Omental fat pad (tissue), 3 donors: ENCODE measurements at regions not wholly inside any gene's neighbourhood (a gene's known extent, or its start where the extent isn't known, plus 50 kb on each side); places are given as distances from the start of the nearest gene placed in this dataset.

Experiments used
- ATAC-seq: fragments of 150-250 bp; one replicate; pipeline ENCODE4 v1.9.1; 2016; ENCODE audit warnings: mild to moderate bottlenecking, moderate library complexity; ENCODE audit not compliant: low FRiP score
- DNase-seq: peaks from one replicate; pipeline ENCODE4 v3.0.0-alpha.2; 2019; ENCODE audit warnings: low spot score
- TF ChIP-seq, protein P1 (sequence below), 3 donors: fragments of 450-650 bp; IDR thresholded peaks; one replicate each; pipeline ENCODE4 v1.5.1; 2016 to 2017; ENCODE audit warnings: antibody characterized with exemption in 3 of 3, mild to moderate bottlenecking in 3 of 3, moderate library complexity in 2 of 3

DNA sequence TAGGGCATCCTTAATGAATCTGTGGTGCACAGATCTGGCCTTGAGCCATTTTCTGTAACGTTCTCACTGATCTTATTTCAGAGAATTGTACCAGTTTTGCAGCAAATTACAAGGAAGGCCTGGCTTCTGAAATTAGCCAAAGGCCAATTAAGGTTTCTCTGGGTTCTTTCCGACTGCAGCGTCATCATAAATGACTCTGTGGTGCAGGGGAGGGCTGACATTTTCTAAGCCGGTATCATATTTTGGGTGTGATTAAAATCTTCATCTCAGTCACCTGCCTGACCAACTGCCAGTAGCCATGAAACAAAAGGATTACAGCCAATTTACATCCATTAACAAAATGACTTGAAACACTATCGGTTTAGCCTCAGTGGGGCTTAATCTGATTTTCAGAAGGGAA is 363.7 kb downstream of the ADRA2A start:
- ATAC-seq: no peak
- no peak for DNase-seq
- TF ChIP-seq, protein P1, sequence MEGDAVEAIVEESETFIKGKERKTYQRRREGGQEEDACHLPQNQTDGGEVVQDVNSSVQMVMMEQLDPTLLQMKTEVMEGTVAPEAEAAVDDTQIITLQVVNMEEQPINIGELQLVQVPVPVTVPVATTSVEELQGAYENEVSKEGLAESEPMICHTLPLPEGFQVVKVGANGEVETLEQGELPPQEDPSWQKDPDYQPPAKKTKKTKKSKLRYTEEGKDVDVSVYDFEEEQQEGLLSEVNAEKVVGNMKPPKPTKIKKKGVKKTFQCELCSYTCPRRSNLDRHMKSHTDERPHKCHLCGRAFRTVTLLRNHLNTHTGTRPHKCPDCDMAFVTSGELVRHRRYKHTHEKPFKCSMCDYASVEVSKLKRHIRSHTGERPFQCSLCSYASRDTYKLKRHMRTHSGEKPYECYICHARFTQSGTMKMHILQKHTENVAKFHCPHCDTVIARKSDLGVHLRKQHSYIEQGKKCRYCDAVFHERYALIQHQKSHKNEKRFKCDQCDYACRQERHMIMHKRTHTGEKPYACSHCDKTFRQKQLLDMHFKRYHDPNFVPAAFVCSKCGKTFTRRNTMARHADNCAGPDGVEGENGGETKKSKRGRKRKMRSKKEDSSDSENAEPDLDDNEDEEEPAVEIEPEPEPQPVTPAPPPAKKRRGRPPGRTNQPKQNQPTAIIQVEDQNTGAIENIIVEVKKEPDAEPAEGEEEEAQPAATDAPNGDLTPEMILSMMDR (IDR thresholded peaks at IDR 0.05): no peak

DNA sequence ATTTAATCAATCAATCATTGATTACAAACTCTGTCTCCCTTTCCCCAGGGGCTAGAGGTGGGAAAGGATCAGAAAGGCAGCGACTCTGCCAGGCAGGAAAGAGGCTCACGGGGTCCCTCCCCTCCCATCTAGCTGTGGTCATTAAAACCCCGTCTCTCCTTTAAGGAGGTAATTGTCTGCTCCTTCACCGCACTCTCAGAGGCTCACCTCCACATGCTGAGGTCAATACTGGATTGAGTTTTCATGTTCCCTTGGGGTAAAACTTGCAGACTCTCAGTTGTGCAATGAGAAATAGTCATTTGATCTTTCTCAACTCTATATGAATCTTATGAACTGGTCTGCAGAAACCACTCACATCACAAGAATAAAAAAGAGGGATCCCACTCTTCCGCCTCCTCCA is 368.8 kb downstream of the ADRA2A start:
- TF ChIP-seq, protein P1 (IDR thresholded peaks at IDR 0.05): no peak

DNA sequence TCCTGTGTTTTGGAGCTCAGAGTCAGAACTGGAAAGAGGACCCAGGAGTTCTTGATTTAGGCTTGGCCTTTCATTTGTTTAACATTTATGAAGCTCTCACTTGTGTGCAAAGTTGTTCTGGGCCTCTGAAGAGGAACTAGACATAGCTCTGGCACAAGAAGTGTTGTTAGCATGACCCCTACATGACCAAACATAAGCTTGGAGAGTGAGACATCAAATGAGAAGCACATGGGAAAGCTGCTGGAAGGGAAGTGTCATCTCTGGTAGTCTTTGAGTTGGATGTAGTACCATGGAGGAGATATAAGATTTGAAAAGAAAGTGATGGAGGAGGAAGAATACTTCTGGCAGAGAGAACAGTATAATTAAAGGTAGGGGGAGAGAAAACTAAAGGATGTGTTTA is 370.1 kb downstream of the ADRA2A start:
- TF ChIP-seq, protein P1 (IDR thresholded peaks at IDR 0.05): no peak
- no peak for ATAC-seq
- no peak for DNase-seq

More for the DNA sequence above, 368.8 kb downstream of the ADRA2A start:
- DNase-seq (no peak), ATAC-seq (no peak)

DNA sequence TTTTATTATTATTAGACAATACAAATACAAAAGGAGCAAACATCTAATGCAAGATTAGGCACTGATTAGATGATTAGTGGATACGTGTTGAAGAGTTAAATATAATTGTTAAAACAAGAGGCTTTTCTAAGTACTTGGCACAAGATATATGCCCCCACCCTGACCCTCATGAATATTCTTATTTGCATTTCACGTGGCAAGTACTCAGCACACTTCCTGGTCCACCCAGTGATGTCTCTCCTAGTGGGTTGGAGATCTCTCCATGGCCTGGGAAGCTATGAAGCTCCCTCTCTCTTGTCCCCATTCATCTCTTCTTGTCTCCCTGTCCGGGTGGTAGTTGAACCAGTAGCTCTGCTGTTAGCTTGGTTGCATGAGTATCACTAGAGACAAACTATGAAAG is 375.3 kb downstream of the ADRA2A start:
- TF ChIP-seq, protein P1 (IDR thresholded peaks at IDR 0.05): no peak
- DNase-seq (no peak), ATAC-seq (no peak)

DNA sequence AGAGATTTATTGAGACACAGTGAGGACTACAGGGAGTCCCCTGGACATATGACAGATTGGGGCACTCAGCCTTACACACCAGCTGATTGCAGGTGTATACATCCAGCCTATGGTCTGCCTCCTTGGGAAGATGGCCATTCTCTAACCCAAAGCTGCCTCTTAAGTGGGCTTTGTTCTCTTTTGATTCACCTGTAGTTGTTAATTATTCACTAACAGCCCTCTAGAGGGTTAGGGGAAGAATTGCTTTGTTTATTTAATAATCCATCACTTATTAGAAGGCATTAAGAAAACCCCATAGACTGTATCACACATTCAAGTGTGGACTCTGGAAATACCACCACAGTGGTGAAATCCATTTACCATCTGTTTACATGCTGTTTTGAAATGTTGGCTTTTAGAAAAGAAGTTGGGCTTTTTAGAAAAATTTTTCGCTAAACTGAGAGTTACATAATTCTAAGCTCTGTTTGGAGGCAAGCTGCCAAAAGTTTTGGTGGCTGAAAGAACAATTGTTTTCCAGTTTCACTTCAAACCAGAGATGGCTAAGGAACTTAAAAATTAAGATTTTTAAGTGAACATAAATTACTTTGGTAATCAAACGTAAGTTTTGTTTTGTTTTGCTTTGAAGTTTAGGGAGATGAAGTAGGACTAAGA is 379.1 kb downstream of the ADRA2A start:
- ATAC-seq (no peak), DNase-seq (no peak)
- TF ChIP-seq, protein P1 (IDR thresholded peaks at IDR 0.05): no peak

DNA sequence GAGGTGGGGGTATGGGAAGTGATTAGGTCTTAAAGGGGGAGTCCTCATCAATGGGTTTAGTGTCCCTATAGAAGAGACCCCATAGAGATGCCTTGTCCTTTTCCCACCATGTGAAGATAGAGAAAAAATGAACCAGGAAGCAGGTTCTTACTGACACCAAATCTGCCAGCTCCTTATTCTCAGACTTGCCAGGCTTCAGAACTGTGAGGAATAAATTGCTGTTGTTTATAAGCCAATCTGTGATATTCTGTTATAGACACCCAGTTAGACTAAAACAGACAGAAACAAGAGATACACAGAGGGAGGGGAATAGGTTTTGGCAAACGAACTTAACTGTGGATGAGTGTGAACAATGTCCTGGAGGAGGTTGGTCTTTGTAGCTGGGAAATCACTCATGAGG is 381.4 kb downstream of the ADRA2A start:
- TF ChIP-seq, protein P1 (IDR thresholded peaks at IDR 0.05): no peak
- DNase-seq (no peak), ATAC-seq (no peak)

DNA sequence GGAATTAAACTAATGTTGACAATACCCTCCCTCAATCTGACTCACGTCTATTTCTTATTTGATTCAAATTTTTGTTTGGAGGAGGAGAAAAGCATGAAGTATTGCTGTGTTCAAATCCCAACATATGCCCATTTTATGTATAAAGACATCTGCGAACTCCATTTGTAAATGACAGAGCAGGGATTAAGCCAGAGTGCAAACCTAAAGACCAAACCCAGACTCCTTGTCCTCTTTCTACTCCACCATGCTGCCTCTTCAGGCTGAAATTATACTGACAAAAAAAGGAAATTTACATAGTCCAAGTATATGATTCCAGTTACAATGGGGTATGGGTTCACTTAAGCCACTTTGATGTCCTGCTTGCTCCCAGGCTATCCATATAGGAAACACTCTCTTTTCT is 383.1 kb downstream of the ADRA2A start:
- TF ChIP-seq, protein P1 (IDR thresholded peaks at IDR 0.05): no peak
- DNase-seq: no peak
- no peak for ATAC-seq
